Neural cell (in vitro differentiated cells): ENCODE measurements at regions not wholly inside any gene's neighbourhood (a gene's known extent, or its start where the extent isn't known, plus 50 kb on each side); places are given as distances from the start of the nearest gene placed in this dataset.

Experiments used
- CTCF ChIP-seq: fragments of 450-650 bp; IDR thresholded peaks from 2 replicates; pipeline ENCODE4 v1.5.1; 2014; ENCODE audit warnings: antibody characterized with exemption, mild to moderate bottlenecking, moderate library complexity; ENCODE audit not compliant: poor library complexity, severe bottlenecking
- RAD21 ChIP-seq: fragments of 450-650 bp; conservative IDR thresholded peaks from 2 replicates; pipeline ENCODE4 v1.6.1; 2014; ENCODE audit warnings: antibody characterized with exemption, mild to moderate bottlenecking, moderate library complexity

- TF ChIP-seq CTCF = no peak
- TF ChIP-seq RAD21 = no peak
Measured at GRCh38 chr9:80839821-80840675, 849.3 kb downstream of the TLE1 start.
